Osteocyte (in vitro differentiated cells): ENCODE measurements at regions not wholly inside any gene's neighbourhood (a gene's known extent, or its start where the extent isn't known, plus 50 kb on each side); places are given as distances from the start of the nearest gene placed in this dataset.

Experiments
- DNase-seq: peaks from one replicate; pipeline ENCODE4 v3.0.0; 2021; ENCODE audit warnings: mixed read lengths; ENCODE audit not compliant: unreplicated experiment; ENCODE audit errors: extremely low spot score
- H3K27ac Mint-ChIP-seq: one replicate; pipeline ENCODE4 v1.8.0; 2021; ENCODE audit warnings: mild to moderate bottlenecking, mixed read lengths; ENCODE audit not compliant: unreplicated experiment
- H3K27me3 Mint-ChIP-seq: one replicate; pipeline ENCODE4 v1.8.0; 2021; ENCODE audit warnings: mixed read lengths; ENCODE audit not compliant: unreplicated experiment
- H3K36me3 Mint-ChIP-seq: one replicate; pipeline ENCODE4 v1.8.0; 2021; ENCODE audit warnings: mixed read lengths; ENCODE audit not compliant: unreplicated experiment
- H3K4me1 Mint-ChIP-seq: one replicate; pipeline ENCODE4 v1.8.0; 2021; ENCODE audit warnings: mixed read lengths; ENCODE audit not compliant: unreplicated experiment
- H3K4me3 Mint-ChIP-seq: one replicate; pipeline ENCODE4 v1.8.0; 2021; ENCODE audit warnings: mild to moderate bottlenecking, moderate library complexity, mixed read lengths; ENCODE audit not compliant: unreplicated experiment
- H3K9me3 Mint-ChIP-seq: one replicate; pipeline ENCODE4 v1.8.0; 2021; ENCODE audit warnings: mixed read lengths; ENCODE audit not compliant: unreplicated experiment
- CTCF ChIP-seq: fragments of 200-600 bp; sonication (generic); IDR thresholded peaks from 2 replicates; pipeline ENCODE4 v1.5.0; 2021; ENCODE audit warnings: antibody characterized with exemption, mild to moderate bottlenecking, moderate library complexity

GRCh38 chr14:38485026-38485425 lies 229.1 kb upstream of the CLEC14A start:
- no peak for DNase-seq
- Mint-ChIP-seq H3K4me1 (no peaks in the 10 kb centered on the region), H3K27me3 (no peaks in the 10 kb centered on the region), H3K27ac (no peak overlapping the region), H3K9me3 (peaks cover 8% of the 10 kb centered on the region), H3K4me3 (no peak overlapping the region), H3K36me3 (no peaks in the 10 kb centered on the region)
- no peak for TF ChIP-seq CTCF

GRCh38 chr14:38481952-38482678 lies 226.2 kb upstream of the CLEC14A start:
- H3K4me3 Mint-ChIP-seq, result no peak overlapping the region
- H3K27ac Mint-ChIP-seq, result no peak overlapping the region
- no peaks in the 10 kb centered on the region for H3K27me3 Mint-ChIP-seq
- no peaks in the 10 kb centered on the region for H3K4me1 Mint-ChIP-seq
- TF ChIP-seq CTCF, result no peak
- peaks cover 18% of the 10 kb centered on the region for H3K9me3 Mint-ChIP-seq
- no peak for DNase-seq
- no peaks in the 10 kb centered on the region for H3K36me3 Mint-ChIP-seq

DNA sequence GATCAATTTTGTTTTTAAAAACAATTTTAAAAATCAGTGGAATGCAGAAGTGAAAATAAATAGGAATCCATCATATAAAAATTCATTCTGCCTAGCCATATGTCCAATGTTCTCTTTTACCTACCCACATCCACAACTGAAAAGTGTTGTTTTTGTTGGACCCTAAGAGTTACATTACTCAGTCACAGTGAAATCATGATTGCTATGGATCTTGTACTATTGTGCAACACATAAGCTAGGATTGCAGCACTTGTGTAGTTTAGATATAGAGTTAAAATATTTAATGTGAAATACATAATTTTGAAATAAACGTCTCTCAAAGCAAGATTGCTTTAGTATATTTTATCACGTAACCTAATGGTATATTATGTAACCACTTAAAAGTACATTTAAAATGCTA lies 213.3 kb upstream of the CLEC14A start:
- no peak for DNase-seq
- H3K36me3 Mint-ChIP-seq, result no peaks in the 10 kb centered on the region
- no peak overlapping the region for H3K4me3 Mint-ChIP-seq
- TF ChIP-seq CTCF, result no peak
- H3K27me3 Mint-ChIP-seq, result no peaks in the 10 kb centered on the region
- H3K9me3 Mint-ChIP-seq, result peaks cover 21% of the 10 kb centered on the region
- H3K27ac Mint-ChIP-seq, result no peak overlapping the region
- H3K4me1 Mint-ChIP-seq, result no peaks in the 10 kb centered on the region

DNA sequence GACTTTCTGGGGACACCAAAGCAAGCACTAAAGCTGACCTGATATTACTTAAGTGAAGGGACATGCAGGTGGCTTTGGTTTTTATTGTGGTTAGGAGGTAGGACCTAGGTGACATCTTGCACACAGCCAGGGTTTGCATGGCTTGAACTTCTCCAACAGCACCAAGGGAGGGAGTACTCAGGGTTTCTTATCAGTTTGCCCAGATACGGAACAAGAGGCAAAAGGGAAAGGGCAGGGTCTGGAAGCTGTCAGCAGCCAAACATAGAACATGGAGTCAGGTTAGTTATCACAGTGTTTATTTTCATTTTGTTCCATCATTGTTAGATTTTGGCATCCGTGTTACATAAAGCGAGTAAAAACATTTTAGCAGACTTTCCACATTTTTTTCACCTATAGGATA lies 186.3 kb upstream of the CLEC14A start:
- no peaks in the 10 kb centered on the region for H3K27me3 Mint-ChIP-seq
- H3K4me3 Mint-ChIP-seq, result no peak overlapping the region
- H3K36me3 Mint-ChIP-seq, result peaks cover 5% of the 10 kb centered on the region
- DNase-seq, result no peak
- H3K4me1 Mint-ChIP-seq, result no peaks in the 10 kb centered on the region
- TF ChIP-seq CTCF, result no peak
- no peak overlapping the region for H3K27ac Mint-ChIP-seq
- peaks cover 36% of the 10 kb centered on the region for H3K9me3 Mint-ChIP-seq

- no peaks in the 10 kb centered on the region for H3K36me3 Mint-ChIP-seq
- TF ChIP-seq CTCF, result no peak
- H3K9me3 Mint-ChIP-seq, result no peaks in the 10 kb centered on the region
- H3K27me3 Mint-ChIP-seq, result peaks cover 3% of the 10 kb centered on the region
- DNase-seq, result no peak
- H3K27ac Mint-ChIP-seq, result no peak overlapping the region
- H3K4me3 Mint-ChIP-seq, result no peak overlapping the region
- no peaks in the 10 kb centered on the region for H3K4me1 Mint-ChIP-seq
These were observed 176.3 kb upstream of the CLEC14A start for GRCh38 chr14:38432186-38432585.
